Erythroblast (primary cell): ENCODE measurements at regions not wholly inside any gene's neighbourhood (a gene's known extent, or its start where the extent isn't known, plus 50 kb on each side); places are given as distances from the start of the nearest gene placed in this dataset.

Experiments
- GATA1 ChIP-seq: IDR thresholded peaks from 2 replicates; pipeline ENCODE4 v1.6.1; 2011; ENCODE audit warnings: low read depth, mild to moderate bottlenecking, control low read depth, low read length, moderate library complexity
- POLR2A ChIP-seq: IDR thresholded peaks from 2 replicates; pipeline ENCODE4 v1.6.1; 2011; ENCODE audit warnings: mild to moderate bottlenecking, low read length

GRCh38 chrX:131677655-131678628 lies 134.1 kb downstream of the OR13H1 start:
- TF ChIP-seq POLR2A: no peak
- TF ChIP-seq GATA1: no peak
